ENCODE measurements at regions not wholly inside any gene's neighbourhood (a gene's known extent, or its start where the extent isn't known, plus 50 kb on each side); places are given as distances from the start of the nearest gene placed in this dataset.

DNA sequence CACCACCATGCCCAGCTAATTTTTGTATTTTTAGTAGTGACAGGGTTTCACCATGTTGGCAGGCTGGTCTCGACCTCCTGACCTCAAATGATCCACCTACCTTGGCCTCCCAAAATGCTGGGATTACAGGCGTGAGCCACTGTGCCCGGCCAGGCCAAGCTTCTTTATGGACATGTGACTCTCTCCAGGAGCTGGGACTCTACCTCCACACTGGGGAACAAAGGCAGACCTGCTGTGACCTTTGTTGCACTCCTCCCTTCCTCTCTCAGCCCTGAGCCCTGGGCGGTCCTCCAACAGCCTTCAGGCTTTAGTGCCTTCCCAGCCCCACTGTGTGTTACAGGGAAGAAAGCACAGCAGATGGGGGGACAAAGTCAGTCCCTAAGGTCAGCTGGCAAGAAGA lies 55.0 kb upstream of the DUSP5 start:
- H3K9ac ChIP-seq (ENCODE audit: control insufficient read depth, insufficient read depth, low read length): no peak overlapping the region
- H3K36me3 ChIP-seq (ENCODE audit: control insufficient read depth in 2 of 2, insufficient read depth in 2 of 2, low read length in 1 of 2): no peaks in the 10 kb centered on the region
- DNase-seq (ENCODE audit: low read depth, low spot score): no peak
- RAD21 ChIA-PET (ENCODE audit: unreplicated experiment): interaction anchor here (0.6 to 1.4 kb wide), 3 partner anchors 20 to 90 kb away, joined by 3 read pairs; no protein-coding TSS in a partner anchor
- FAIRE-seq: no peak
- H4K20me1 ChIP-seq (ENCODE audit: control insufficient read depth, insufficient read depth): no peaks in the 10 kb centered on the region
- no peak overlapping the region for H3K27ac ChIP-seq (ENCODE audit: control insufficient read depth, insufficient read depth)
- in situ Hi-C loops (cut with MboI) (no loop called here), intact Hi-C loops (cut with micrococcal nuclease; ENCODE audit: unreplicated experiment) (no loop called here)
- H3K4me1 ChIP-seq (ENCODE audit: control insufficient read depth, insufficient read depth, low read length): peaks cover 5% of the 10 kb centered on the region
- H3K79me2 ChIP-seq (ENCODE audit: control insufficient read depth, insufficient read depth, low read length): no peaks in the 10 kb centered on the region
- no peak overlapping the region for H2AFZ ChIP-seq (ENCODE audit: control insufficient read depth, low read depth, low read length)
- no peak overlapping the region for H3K4me3 ChIP-seq
- H3K4me2 ChIP-seq (ENCODE audit: control insufficient read depth, insufficient read depth): no peak overlapping the region
- POLR2A ChIA-PET: interaction anchor here (1.4 to 1.5 kb wide), 2 partner anchors 13 to 89 kb away, joined by 3 to 5 read pairs; no protein-coding TSS in a partner anchor
- H3K27me3 ChIP-seq (replicated peaks in 1 of 2; ENCODE audit: control insufficient read depth in 2 of 2, insufficient read depth in 2 of 2, low read length in 1 of 2): no peaks in the 10 kb centered on the region; a peak in 1 of 4 replicates
- no peak for ATAC-seq
- SMC1A ChIA-PET (ENCODE audit: uncharacterized antibody, unreplicated experiment): interaction anchor here (0.9 to 1.9 kb wide), 3 partner anchors 44 to 104 kb away, joined by 3 to 4 read pairs (median 3); no protein-coding TSS in a partner anchor
- 80% methylated on average over 4 of the region's 4 CpGs for WGBS (ENCODE audit: insufficient coverage, insufficient replicate concordance, low lambda C conversion rate, missing lambda C conversion rate)
- BruUV-seq (replicated peaks): no TSS peak
- CTCF ChIA-PET: interaction anchor here (1.3 kb wide), 1 partner anchor 88 kb away, joined by 4 read pairs; no protein-coding TSS in a partner anchor
- H3K9me3 ChIP-seq (replicated peaks; ENCODE audit: control insufficient read depth, insufficient read depth, low read length): no peaks in the 10 kb centered on the region; the same call in 2 of the 3 replicates
- TF ChIP-seq CHD1 (IDR thresholded peaks at IDR 0.05; ENCODE audit: low read depth, low read length) (no peak), HDGF (IDR thresholded peaks at IDR 0.05) (no peak), FOS (IDR thresholded peaks at IDR 0.05; ENCODE audit: borderline replicate concordance, extremely low read depth, insufficient read length) (no peak), CHD4 (IDR thresholded peaks at IDR 0.05) (no peak), ASH2L (IDR thresholded peaks at IDR 0.05; ENCODE audit: borderline replicate concordance, low read depth) (no peak), RBBP5 (conservative IDR thresholded peaks at IDR 0.05) (no peak), SRF (IDR thresholded peaks at IDR 0.05; ENCODE audit: low read depth in 2 of 2, low read length in 2 of 2) (no peak), SMC3 (IDR thresholded peaks at IDR 0.05; ENCODE audit: borderline replicate concordance, low read length) (no peak)
- TF ChIP-seq, protein P1, sequence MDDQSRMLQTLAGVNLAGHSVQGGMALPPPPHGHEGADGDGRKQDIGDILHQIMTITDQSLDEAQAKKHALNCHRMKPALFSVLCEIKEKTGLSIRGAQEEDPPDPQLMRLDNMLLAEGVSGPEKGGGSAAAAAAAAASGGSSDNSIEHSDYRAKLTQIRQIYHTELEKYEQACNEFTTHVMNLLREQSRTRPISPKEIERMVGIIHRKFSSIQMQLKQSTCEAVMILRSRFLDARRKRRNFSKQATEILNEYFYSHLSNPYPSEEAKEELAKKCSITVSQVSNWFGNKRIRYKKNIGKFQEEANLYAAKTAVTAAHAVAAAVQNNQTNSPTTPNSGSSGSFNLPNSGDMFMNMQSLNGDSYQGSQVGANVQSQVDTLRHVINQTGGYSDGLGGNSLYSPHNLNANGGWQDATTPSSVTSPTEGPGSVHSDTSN (IDR thresholded peaks at IDR 0.05; ENCODE audit: insufficient replicate concordance, low read depth, low read length): no peak
- TF ChIP-seq, protein P2, sequence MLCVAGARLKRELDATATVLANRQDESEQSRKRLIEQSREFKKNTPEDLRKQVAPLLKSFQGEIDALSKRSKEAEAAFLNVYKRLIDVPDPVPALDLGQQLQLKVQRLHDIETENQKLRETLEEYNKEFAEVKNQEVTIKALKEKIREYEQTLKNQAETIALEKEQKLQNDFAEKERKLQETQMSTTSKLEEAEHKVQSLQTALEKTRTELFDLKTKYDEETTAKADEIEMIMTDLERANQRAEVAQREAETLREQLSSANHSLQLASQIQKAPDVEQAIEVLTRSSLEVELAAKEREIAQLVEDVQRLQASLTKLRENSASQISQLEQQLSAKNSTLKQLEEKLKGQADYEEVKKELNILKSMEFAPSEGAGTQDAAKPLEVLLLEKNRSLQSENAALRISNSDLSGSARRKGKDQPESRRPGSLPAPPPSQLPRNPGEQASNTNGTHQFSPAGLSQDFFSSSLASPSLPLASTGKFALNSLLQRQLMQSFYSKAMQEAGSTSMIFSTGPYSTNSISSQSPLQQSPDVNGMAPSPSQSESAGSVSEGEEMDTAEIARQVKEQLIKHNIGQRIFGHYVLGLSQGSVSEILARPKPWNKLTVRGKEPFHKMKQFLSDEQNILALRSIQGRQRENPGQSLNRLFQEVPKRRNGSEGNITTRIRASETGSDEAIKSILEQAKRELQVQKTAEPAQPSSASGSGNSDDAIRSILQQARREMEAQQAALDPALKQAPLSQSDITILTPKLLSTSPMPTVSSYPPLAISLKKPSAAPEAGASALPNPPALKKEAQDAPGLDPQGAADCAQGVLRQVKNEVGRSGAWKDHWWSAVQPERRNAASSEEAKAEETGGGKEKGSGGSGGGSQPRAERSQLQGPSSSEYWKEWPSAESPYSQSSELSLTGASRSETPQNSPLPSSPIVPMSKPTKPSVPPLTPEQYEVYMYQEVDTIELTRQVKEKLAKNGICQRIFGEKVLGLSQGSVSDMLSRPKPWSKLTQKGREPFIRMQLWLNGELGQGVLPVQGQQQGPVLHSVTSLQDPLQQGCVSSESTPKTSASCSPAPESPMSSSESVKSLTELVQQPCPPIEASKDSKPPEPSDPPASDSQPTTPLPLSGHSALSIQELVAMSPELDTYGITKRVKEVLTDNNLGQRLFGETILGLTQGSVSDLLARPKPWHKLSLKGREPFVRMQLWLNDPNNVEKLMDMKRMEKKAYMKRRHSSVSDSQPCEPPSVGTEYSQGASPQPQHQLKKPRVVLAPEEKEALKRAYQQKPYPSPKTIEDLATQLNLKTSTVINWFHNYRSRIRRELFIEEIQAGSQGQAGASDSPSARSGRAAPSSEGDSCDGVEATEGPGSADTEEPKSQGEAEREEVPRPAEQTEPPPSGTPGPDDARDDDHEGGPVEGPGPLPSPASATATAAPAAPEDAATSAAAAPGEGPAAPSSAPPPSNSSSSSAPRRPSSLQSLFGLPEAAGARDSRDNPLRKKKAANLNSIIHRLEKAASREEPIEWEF (IDR thresholded peaks at IDR 0.05; ENCODE audit: insufficient replicate concordance, low read depth, low read length): no peak
- TF ChIP-seq, protein P3, sequence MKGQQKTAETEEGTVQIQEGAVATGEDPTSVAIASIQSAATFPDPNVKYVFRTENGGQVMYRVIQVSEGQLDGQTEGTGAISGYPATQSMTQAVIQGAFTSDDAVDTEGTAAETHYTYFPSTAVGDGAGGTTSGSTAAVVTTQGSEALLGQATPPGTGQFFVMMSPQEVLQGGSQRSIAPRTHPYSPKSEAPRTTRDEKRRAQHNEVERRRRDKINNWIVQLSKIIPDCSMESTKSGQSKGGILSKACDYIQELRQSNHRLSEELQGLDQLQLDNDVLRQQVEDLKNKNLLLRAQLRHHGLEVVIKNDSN (IDR thresholded peaks at IDR 0.05; ENCODE audit: borderline replicate concordance, extremely low read length, insufficient read depth, low read depth, low read length): no peak
- TF ChIP-seq, protein P4, sequence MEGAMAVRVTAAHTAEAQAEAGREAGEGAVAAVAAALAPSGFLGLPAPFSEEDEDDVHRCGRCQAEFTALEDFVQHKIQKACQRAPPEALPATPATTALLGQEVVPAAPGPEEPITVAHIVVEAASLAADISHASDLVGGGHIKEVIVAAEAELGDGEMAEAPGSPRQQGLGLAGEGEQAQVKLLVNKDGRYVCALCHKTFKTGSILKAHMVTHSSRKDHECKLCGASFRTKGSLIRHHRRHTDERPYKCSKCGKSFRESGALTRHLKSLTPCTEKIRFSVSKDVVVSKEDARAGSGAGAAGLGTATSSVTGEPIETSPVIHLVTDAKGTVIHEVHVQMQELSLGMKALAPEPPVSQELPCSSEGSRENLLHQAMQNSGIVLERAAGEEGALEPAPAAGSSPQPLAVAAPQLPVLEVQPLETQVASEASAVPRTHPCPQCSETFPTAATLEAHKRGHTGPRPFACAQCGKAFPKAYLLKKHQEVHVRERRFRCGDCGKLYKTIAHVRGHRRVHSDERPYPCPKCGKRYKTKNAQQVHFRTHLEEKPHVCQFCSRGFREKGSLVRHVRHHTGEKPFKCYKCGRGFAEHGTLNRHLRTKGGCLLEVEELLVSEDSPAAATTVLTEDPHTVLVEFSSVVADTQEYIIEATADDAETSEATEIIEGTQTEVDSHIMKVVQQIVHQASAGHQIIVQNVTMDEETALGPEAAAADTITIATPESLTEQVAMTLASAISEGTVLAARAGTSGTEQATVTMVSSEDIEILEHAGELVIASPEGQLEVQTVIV (IDR thresholded peaks at IDR 0.05; ENCODE audit: borderline replicate concordance, partially characterized antibody): no peak
